NCI-H446 (cell line): ENCODE measurements at regions not wholly inside any gene's neighbourhood (a gene's known extent, or its start where the extent isn't known, plus 50 kb on each side); places are given as distances from the start of the nearest gene placed in this dataset.
A peak's percentile ranks its signal among the peaks of the same experiment; 100 is the strongest.

Source experiments
- DNase-seq, 2 experiments: peaks; one replicate each; lab custom pipeline; 2025; lab: John Stamatoyannopoulos, UW

GRCh38 chr4:129682586-129682985 is 586.6 kb downstream of the C4orf33 start:
- DNase-seq, result no peak

GRCh38 chr4:129707949-129708348 is 612.0 kb downstream of the C4orf33 start:
- DNase-seq, result no peak

GRCh38 chr4:129708784-129709183 is 612.8 kb downstream of the C4orf33 start:
- DNase-seq, result no peak

- DNase-seq, result no peak
These were observed 642.2 kb downstream of the C4orf33 start for GRCh38 chr4:129738175-129738574.

GRCh38 chr4:129747756-129748155 is 651.8 kb downstream of the C4orf33 start:
- no peak for DNase-seq

- no peak for DNase-seq
These were observed 653.0 kb downstream of the C4orf33 start for GRCh38 chr4:129748991-129749390.

DNA sequence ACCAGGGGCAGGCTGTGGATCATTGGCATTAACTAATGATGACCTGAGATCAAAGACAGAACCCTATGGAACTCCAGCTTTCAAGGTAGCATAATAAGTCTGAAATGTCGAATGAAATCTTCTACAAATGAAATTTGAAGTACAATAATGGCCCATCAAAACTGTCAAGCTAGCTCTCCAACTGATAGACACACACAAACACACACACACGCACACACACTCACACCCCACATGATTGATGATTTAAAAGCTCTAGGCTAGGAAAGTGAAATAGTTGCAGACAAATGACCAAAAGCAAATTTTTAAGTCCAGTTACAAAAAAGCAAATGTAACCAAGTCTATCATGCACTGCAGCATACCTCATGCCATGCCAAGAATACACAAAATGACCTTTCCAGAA is 655.7 kb downstream of the C4orf33 start:
- no peak for DNase-seq

GRCh38 chr4:129783596-129783995 is 687.6 kb downstream of the C4orf33 start:
- DNase-seq, result no peak

GRCh38 chr4:129788486-129788885 is 692.5 kb downstream of the C4orf33 start:
- DNase-seq, result no peak

GRCh38 chr4:129804461-129804981 is 708.6 kb downstream of the C4orf33 start:
- DNase-seq, result no peak

GRCh38 chr4:129806986-129807385 is 711.0 kb downstream of the C4orf33 start:
- DNase-seq, result no peak

DNA sequence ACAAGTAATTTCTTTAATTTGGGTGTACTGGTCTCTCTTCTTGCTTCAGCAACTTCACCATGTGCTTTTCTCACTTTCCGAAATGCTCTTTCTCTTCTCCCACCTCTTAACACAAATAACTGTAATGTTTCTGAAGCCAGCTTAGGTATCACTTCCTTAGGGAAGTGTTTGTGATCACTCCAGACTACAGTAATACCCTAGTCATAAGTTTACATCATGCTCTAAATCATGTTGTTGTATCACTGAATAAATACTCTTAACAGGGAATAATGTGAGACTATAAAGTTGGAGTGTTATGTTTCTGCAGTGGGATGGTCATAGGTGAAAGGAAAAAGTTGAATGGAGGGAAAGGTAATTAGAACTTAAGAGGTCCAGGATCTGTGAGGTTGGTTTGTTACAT is 712.3 kb downstream of the C4orf33 start:
- no peak for DNase-seq

- DNase-seq, result no peak
These were observed 725.1 kb downstream of the C4orf33 start for GRCh38 chr4:129821073-129821472.

GRCh38 chr4:129821963-129822362 is 726.0 kb downstream of the C4orf33 start:
- DNase-seq, result no peak

- no peak for DNase-seq
These were observed 726.7 kb downstream of the C4orf33 start for GRCh38 chr4:129822701-129823100.

- DNase-seq, result no peak
These were observed 727.2 kb downstream of the C4orf33 start for GRCh38 chr4:129823105-129823504.

- DNase-seq, result no peak
These were observed 733.4 kb downstream of the C4orf33 start for GRCh38 chr4:129829373-129829772.

DNA sequence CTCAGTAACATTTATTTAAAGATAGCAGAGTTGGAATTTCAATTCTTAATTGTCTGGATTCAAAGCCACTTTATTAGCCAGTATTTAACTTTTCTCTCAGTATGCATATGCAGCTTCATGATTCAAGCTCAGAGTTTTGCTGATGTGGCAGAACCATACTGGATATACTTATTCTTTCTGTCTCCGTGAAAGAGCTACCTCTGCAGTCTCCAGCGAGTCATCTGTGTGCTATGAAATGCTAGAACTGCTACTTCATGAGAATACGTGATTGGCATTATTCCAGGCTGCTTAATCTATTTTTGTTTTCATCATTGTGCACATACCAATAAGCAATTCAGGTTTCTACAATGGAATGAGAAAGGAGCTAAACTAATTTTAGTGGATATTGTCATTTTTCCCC is 743.7 kb downstream of the C4orf33 start:
- no peak for DNase-seq

GRCh38 chr4:129842096-129842495 is 746.1 kb downstream of the C4orf33 start:
- DNase-seq, result no peak

GRCh38 chr4:129852434-129852833 is 756.5 kb downstream of the C4orf33 start:
- DNase-seq, result no peak

GRCh38 chr4:129853685-129854467 is 757.9 kb downstream of the C4orf33 start:
- DNase-seq, result peak in 1 of 2 experiments; percentile 4

DNA sequence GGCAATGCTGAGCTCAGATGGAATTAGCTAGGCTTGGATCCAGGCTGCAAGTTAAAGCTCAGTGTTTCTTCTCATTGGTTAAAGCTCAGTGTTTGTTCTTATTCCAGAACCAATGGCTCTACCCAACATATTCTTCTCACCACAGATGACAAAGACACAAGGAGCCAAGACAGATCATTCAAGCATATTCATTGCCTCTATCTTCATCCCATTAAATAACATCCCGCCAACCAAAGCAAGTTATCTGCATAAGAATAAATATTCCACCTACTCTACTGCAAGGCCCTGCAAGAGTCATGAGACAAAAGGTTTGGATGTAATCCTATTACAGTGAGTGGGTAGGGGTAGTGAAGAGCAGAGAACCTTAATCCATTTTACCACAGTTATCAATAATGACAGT is 766.5 kb downstream of the C4orf33 start:
- DNase-seq, result no peak

DNA sequence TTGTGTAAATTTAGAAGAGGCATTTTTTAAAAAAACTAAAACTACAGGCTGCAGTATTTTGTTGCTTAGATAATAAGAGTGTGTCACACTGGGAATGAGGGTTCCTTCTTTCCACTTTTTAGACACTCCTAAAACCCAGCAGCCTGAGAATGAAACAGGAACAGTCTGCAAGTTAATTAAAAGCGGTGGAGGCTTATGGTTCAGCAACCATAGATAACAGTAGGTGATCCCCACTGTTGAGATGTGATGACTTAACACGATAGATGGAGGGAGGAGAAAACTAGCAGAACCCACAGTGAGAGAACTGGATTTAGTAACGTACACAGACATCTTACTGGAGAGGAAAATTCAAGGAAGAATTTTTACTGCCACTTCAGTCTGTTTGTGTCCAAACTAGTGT is 767.3 kb downstream of the C4orf33 start:
- no peak for DNase-seq

DNA sequence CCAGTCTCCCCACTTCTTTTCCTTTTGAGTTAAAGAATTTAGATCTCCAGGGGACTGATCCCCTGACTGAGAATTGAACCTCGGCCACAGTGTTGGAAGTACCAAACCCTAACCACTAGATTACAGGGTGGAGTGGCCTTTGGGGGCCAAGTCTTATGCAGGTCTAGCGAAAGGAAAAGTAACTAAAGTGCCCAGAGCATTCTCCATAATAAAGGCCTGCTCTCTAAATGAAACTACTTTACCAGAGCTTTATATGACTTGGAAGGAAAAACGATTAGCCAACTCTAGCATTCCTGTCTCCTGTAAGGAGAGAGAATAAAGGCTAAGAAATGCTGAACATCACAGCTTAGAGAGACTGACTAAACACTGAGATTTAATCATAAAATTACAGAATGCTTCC is 788.0 kb downstream of the C4orf33 start:
- DNase-seq, result no peak
